Neural cell (in vitro differentiated cells): ENCODE measurements at regions not wholly inside any gene's neighbourhood (a gene's known extent, or its start where the extent isn't known, plus 50 kb on each side); places are given as distances from the start of the nearest gene placed in this dataset.
A peak's percentile ranks its signal among the peaks of the same experiment; 100 is the strongest.

Experiments
- H2AFZ ChIP-seq: fragments of 200-600, 300-800 bp; sonication (generic), shearing (Covaris generic); 2 replicates; pipeline ENCODE4 v1.6.0; 2014; ENCODE audit warnings: low read depth, mild to moderate bottlenecking, antibody characterized with exemption, low read length, moderate library complexity
- H3F3A ChIP-seq: fragments of 200-600 bp; shearing (Covaris generic); 2 replicates; pipeline ENCODE4 v1.6.1; 2016; ENCODE audit warnings: mild to moderate bottlenecking, moderate library complexity, mixed read lengths, antibody characterized with exemption, low read length; ENCODE audit not compliant: insufficient read depth, poor library complexity, severe bottlenecking
- H3K27ac ChIP-seq: fragments of 200-600, 300-800 bp; sonication (generic), shearing (Covaris generic); 2 replicates; pipeline ENCODE4 v1.5.1; 2014; ENCODE audit warnings: mild to moderate bottlenecking, low read length, moderate library complexity
- H3K27me3 ChIP-seq: fragments of 300-800, 200-600 bp; sonication (generic), shearing (Covaris generic); 2 replicates; pipeline ENCODE4 v1.6.0; 2014; ENCODE audit warnings: mild to moderate bottlenecking, low read depth, low read length, moderate library complexity; ENCODE audit not compliant: insufficient read depth
- H3K36me3 ChIP-seq: fragments of 300-800, 200-600 bp; sonication (generic), shearing (Covaris generic); 2 replicates; pipeline ENCODE4 v1.5.1; 2014; ENCODE audit warnings: mild to moderate bottlenecking, antibody characterized with exemption, low read length, moderate library complexity; ENCODE audit not compliant: insufficient read depth
- H3K4me2 ChIP-seq: fragments of 300-800, 200-600 bp; sonication (generic), shearing (Covaris generic); 2 replicates; pipeline ENCODE4 v1.6.0; 2014; ENCODE audit warnings: mild to moderate bottlenecking, low read length
- H3K4me3 ChIP-seq: fragments of 300-800, 200-600 bp; sonication (generic), shearing (Covaris generic); 2 replicates; pipeline ENCODE4 v1.5.1; 2014; ENCODE audit warnings: mild to moderate bottlenecking, low read length, moderate library complexity
- H3K79me2 ChIP-seq: fragments of 200-600 bp; shearing (Covaris generic); replicated peaks from 2 replicates; pipeline ENCODE4 v1.6.0; 2014; ENCODE audit warnings: mild to moderate bottlenecking, low read length, moderate library complexity; ENCODE audit not compliant: insufficient read depth
- H3K9ac ChIP-seq: fragments of 300-800, 200-600 bp; sonication (generic), shearing (Covaris generic); 2 replicates; pipeline ENCODE4 v1.6.1; 2016; ENCODE audit warnings: mild to moderate bottlenecking, low read length, mixed read lengths
- H3K9me2 ChIP-seq: fragments of 200-600 bp; shearing (Covaris generic); 2 replicates; pipeline ENCODE4 v1.6.1; 2016; ENCODE audit warnings: mild to moderate bottlenecking, low read length, mixed read lengths; ENCODE audit not compliant: insufficient read depth
- H3K9me3 ChIP-seq: fragments of 200-600, 300-800 bp; sonication (generic), shearing (Covaris generic); 2 replicates; pipeline ENCODE4 v1.6.1; 2016; ENCODE audit warnings: mild to moderate bottlenecking, mixed run types, low read length, moderate library complexity, mixed read lengths
- H4K20me1 ChIP-seq: fragments of 200-600 bp; shearing (Covaris generic); 2 replicates; pipeline ENCODE4 v1.6.1; 2016; ENCODE audit warnings: mild to moderate bottlenecking, mixed run types; ENCODE audit not compliant: insufficient read depth
- EP300 ChIP-seq: fragments of 450-650 bp; conservative IDR thresholded peaks from 2 replicates; pipeline ENCODE4 v1.6.1; 2014; ENCODE audit warnings: antibody characterized with exemption, mild to moderate bottlenecking, moderate library complexity; ENCODE audit not compliant: poor library complexity, severe bottlenecking
- EZH2 ChIP-seq: fragments of 200-600, 300-800 bp; shearing (Covaris generic), sonication (generic); IDR thresholded peaks from 2 replicates; pipeline ENCODE4 v1.6.1; 2014; ENCODE audit warnings: antibody characterized with exemption, low read length, borderline replicate concordance, mild to moderate bottlenecking; ENCODE audit not compliant: insufficient read depth, poor library complexity, severe bottlenecking
- MXI1 ChIP-seq: fragments of 450-650 bp; conservative IDR thresholded peaks from 2 replicates; pipeline ENCODE4 v1.6.1; 2014; ENCODE audit warnings: antibody characterized with exemption, mild to moderate bottlenecking; ENCODE audit not compliant: poor library complexity, severe bottlenecking
- RAD21 ChIP-seq: fragments of 450-650 bp; conservative IDR thresholded peaks from 2 replicates; pipeline ENCODE4 v1.6.1; 2014; ENCODE audit warnings: antibody characterized with exemption, mild to moderate bottlenecking, moderate library complexity
- REST ChIP-seq: IDR thresholded peaks from 2 replicates; pipeline ENCODE4 v1.6.1; 2012; ENCODE audit warnings: borderline replicate concordance
- SMC3 ChIP-seq: fragments of 450-650 bp; conservative IDR thresholded peaks from 2 replicates; pipeline ENCODE4 v1.6.1; 2014; ENCODE audit warnings: antibody characterized with exemption, mild to moderate bottlenecking, moderate library complexity; ENCODE audit not compliant: poor library complexity
- TAF1 ChIP-seq: IDR thresholded peaks from 2 replicates; pipeline ENCODE4 v1.6.1; 2012; ENCODE audit warnings: low read depth
- TF ChIP-seq, protein P1 (sequence below): fragments of 450-650 bp; IDR thresholded peaks from 2 replicates; pipeline ENCODE4 v1.5.1; 2014; ENCODE audit warnings: antibody characterized with exemption, mild to moderate bottlenecking, moderate library complexity; ENCODE audit not compliant: poor library complexity, severe bottlenecking

- Histone ChIP-seq H3K79me2 (no peaks in the 10 kb centered on the region), H3K9me2 (no peaks in the 10 kb centered on the region), H4K20me1 (no peaks in the 10 kb centered on the region), H3K27me3 (no peaks in the 10 kb centered on the region), H3K4me3 (no peak overlapping the region), H3K36me3 (no peaks in the 10 kb centered on the region), H2AFZ (no peak overlapping the region), H3F3A (no peaks in the 10 kb centered on the region), H3K27ac (no peak overlapping the region), H3K9ac (no peak overlapping the region), H3K9me3 (no peaks in the 10 kb centered on the region), H3K4me2 (no peak overlapping the region)
- TF ChIP-seq EP300 (no peak), SMC3 (no peak), REST (no peak), MXI1 (no peak), RAD21 (no peak), EZH2 (no peak), TAF1 (no peak)
- TF ChIP-seq, protein P1, sequence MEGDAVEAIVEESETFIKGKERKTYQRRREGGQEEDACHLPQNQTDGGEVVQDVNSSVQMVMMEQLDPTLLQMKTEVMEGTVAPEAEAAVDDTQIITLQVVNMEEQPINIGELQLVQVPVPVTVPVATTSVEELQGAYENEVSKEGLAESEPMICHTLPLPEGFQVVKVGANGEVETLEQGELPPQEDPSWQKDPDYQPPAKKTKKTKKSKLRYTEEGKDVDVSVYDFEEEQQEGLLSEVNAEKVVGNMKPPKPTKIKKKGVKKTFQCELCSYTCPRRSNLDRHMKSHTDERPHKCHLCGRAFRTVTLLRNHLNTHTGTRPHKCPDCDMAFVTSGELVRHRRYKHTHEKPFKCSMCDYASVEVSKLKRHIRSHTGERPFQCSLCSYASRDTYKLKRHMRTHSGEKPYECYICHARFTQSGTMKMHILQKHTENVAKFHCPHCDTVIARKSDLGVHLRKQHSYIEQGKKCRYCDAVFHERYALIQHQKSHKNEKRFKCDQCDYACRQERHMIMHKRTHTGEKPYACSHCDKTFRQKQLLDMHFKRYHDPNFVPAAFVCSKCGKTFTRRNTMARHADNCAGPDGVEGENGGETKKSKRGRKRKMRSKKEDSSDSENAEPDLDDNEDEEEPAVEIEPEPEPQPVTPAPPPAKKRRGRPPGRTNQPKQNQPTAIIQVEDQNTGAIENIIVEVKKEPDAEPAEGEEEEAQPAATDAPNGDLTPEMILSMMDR, result no peak
These were observed 226.3 kb upstream of the SOX11 start for GRCh38 chr2:5465859-5466258.

- Histone ChIP-seq H3K9me2 (no peaks in the 10 kb centered on the region), H3K9ac (no peak overlapping the region), H3K36me3 (no peaks in the 10 kb centered on the region), H3K27ac (peak overlapping the region; percentile 58), H3K79me2 (no peaks in the 10 kb centered on the region), H4K20me1 (no peaks in the 10 kb centered on the region), H3K9me3 (no peaks in the 10 kb centered on the region), H3K4me2 (no peak overlapping the region), H3F3A (no peaks in the 10 kb centered on the region), H2AFZ (no peak overlapping the region), H3K27me3 (no peaks in the 10 kb centered on the region), H3K4me3 (no peak overlapping the region)
- TF ChIP-seq SMC3, result peak; percentile 37
- peak; percentile 26 for TF ChIP-seq RAD21
- peak; percentile 53 for TF ChIP-seq EP300
- no peak for TF ChIP-seq MXI1
These were observed 224.8 kb upstream of the SOX11 start for GRCh38 chr2:5467178-5467905.
